ENCODE measurements at regions not wholly inside any gene's neighbourhood (a gene's known extent, or its start where the extent isn't known, plus 50 kb on each side); places are given as distances from the start of the nearest gene placed in this dataset.

GRCh38 chr4:136934601-136935000 is 597.7 kb downstream of the PCDH18 start:
- TF ChIP-seq CTCF (IDR thresholded peaks at IDR 0.05) (no peak), EZH2 (IDR thresholded peaks at IDR 0.05) (no peak), EZH2phosphoT487 (IDR thresholded peaks at IDR 0.05) (no peak)
